GM12878 (cell line): ENCODE measurements at regions not wholly inside any gene's neighbourhood (a gene's known extent, or its start where the extent isn't known, plus 50 kb on each side); places are given as distances from the start of the nearest gene placed in this dataset.

Source experiments
- CHD2 ChIP-seq: IDR thresholded peaks from 2 replicates; pipeline ENCODE4 v1.6.1; 2011; ENCODE audit warnings: low read depth, low read length, improper control_type of control experiment, borderline replicate concordance
- CTCF ChIP-seq, 3 experiments: IDR thresholded peaks in 2 of 3; conservative IDR thresholded peaks in 1 of 3; 2 replicates each; pipeline ENCODE4 v1.5.1; 2011; ENCODE audit warnings: low read depth in 3 of 3, low read length in 3 of 3, mild to moderate bottlenecking in 3 of 3, control low read depth in 2 of 3, moderate library complexity in 2 of 3, inconsistent platforms in 1 of 3, mixed read lengths in 1 of 3; ENCODE audit not compliant: control insufficient read depth in 2 of 3, insufficient read depth in 1 of 3; ENCODE audit errors: extremely low read depth in 1 of 3
- EZH2 ChIP-seq: IDR thresholded peaks from 2 replicates; pipeline ENCODE4 v1.6.1; 2012; ENCODE audit warnings: low read depth, mild to moderate bottlenecking, control low read depth, inconsistent platforms, low read length, borderline replicate concordance; ENCODE audit not compliant: control insufficient read depth
- ZBED1 ChIP-seq: IDR thresholded peaks from 2 replicates; pipeline ENCODE4 v1.6.1; 2016; ENCODE audit warnings: borderline replicate concordance
- ZNF274 ChIP-seq: IDR thresholded peaks from one replicate; pipeline ENCODE4 v1.8.0; 2011; ENCODE audit not compliant: insufficient read length, insufficient read depth

- TF ChIP-seq ZNF274 (no peak), ZBED1 (no peak), CTCF (IDR thresholded peaks at IDR 0.05 in 2 of 3, conservative IDR thresholded peaks at IDR 0.05 in 1 of 3; ENCODE audit: control insufficient read depth in 2 of 3, extremely low read depth in 1 of 3, insufficient read depth in 1 of 3, low read depth in 3 of 3, low read length in 3 of 3) (no peak), EZH2 (no peak), CHD2 (no peak)
These were observed 156.2 kb downstream of the CDC5L start for GRCh38 chr6:44543664-44544063.
